AG08396 (cell line): ENCODE measurements at regions not wholly inside any gene's neighbourhood (a gene's known extent, or its start where the extent isn't known, plus 50 kb on each side); places are given as distances from the start of the nearest gene placed in this dataset.

ENCODE experiments used
- DNase-seq: peaks from one replicate; pipeline ENCODE4 v3.0.0; 2012; ENCODE audit warnings: low spot score, mixed read lengths

GRCh38 chr16:85541980-85542900, 70.9 kb upstream of the GSE1 start:
- no peak for DNase-seq

- no peak for DNase-seq
Observed at GRCh38 chr16:85543536-85543935, 69.6 kb upstream of the GSE1 start.

- no peak for DNase-seq
Observed at GRCh38 chr16:85544016-85544415, 69.1 kb upstream of the GSE1 start.

- no peak for DNase-seq
Observed at GRCh38 chr16:85544668-85545067, 68.5 kb upstream of the GSE1 start.

- DNase-seq, result no peak
Observed at GRCh38 chr16:85545227-85545818, 67.8 kb upstream of the GSE1 start.

- DNase-seq, result no peak
Observed at GRCh38 chr16:85546585-85547447, 66.3 kb upstream of the GSE1 start.

- DNase-seq, result no peak
Observed at GRCh38 chr16:85548375-85548774, 64.7 kb upstream of the GSE1 start.

GRCh38 chr16:85549766-85550421, 63.2 kb upstream of the GSE1 start:
- no peak for DNase-seq

- no peak for DNase-seq
Observed at GRCh38 chr16:85550422-85550864, 62.7 kb upstream of the GSE1 start.

- DNase-seq, result no peak
Observed at GRCh38 chr16:85550953-85551924, 61.9 kb upstream of the GSE1 start.

- DNase-seq, result peak; percentile 77
Observed at GRCh38 chr16:85552980-85553435, 60.1 kb upstream of the GSE1 start.

- peak; percentile 73 for DNase-seq
Observed at GRCh38 chr16:85553436-85554113, 59.5 kb upstream of the GSE1 start.

- DNase-seq, result peak; percentile 86
Observed at GRCh38 chr16:85554114-85554888, 58.8 kb upstream of the GSE1 start.

- DNase-seq, result peak; percentile 87
Observed at GRCh38 chr16:85554889-85555718, 58.0 kb upstream of the GSE1 start.

GRCh38 chr16:85555719-85556455, 57.2 kb upstream of the GSE1 start:
- DNase-seq, result peak; percentile 57

GRCh38 chr16:85556456-85557082, 56.6 kb upstream of the GSE1 start:
- DNase-seq, result peak; percentile 63
